Head of caudate nucleus (tissue), 42 donors: ENCODE measurements at regions not wholly inside any gene's neighbourhood (a gene's known extent, or its start where the extent isn't known, plus 50 kb on each side); places are given as distances from the start of the nearest gene placed in this dataset.
A peak's percentile ranks its signal among the peaks of the same experiment; 100 is the strongest.
"Not testable (repeated sequence)": the region's sequence is repeated elsewhere in the genome, so short reads cannot be mapped to it uniquely, and the experiment has no call there.

ENCODE experiments used
- DNase-seq, 42 donors: peaks; one replicate each; pipeline versions ENCODE4 v3.0.0 to v3.0.0-alpha.2; 2020 to 2021; ENCODE audit warnings: mixed read lengths in 7 of 42
- intact Hi-C: fragments of 100-400 bp; cut with DNase I; formaldehyde crosslinking; loops from one replicate; pipeline ENCODE4 v1.15.0; 2022

GRCh38 chr13:32828711-32829110, 187.5 kb upstream of the KL start:
- DNase-seq: no peak

GRCh38 chr13:32829269-32829668, 187.0 kb upstream of the KL start:
- no peak for DNase-seq
- intact Hi-C loops: no loop called here

More at GRCh38 chr13:32828711-32829110, 187.5 kb upstream of the KL start:
- intact Hi-C loops: no loop called here

- DNase-seq: no peak
Observed at GRCh38 chr13:32829676-32830335, 186.4 kb upstream of the KL start.

GRCh38 chr13:32830336-32831031, 185.7 kb upstream of the KL start:
- DNase-seq: no peak
- intact Hi-C loops: no loop called here

More at GRCh38 chr13:32829676-32830335, 186.4 kb upstream of the KL start:
- intact Hi-C loops: no loop called here

GRCh38 chr13:32837307-32837972, 178.8 kb upstream of the KL start:
- DNase-seq: peak in 4 of 42 donors; percentile 19 to 48 (median 28)

GRCh38 chr13:32837973-32838927, 178.0 kb upstream of the KL start:
- intact Hi-C loops: no loop called here
- peak in 11 of 42 donors; percentile 16 to 63 (median 33) for DNase-seq

More at GRCh38 chr13:32837307-32837972, 178.8 kb upstream of the KL start:
- intact Hi-C loops: no loop called here

GRCh38 chr13:32838945-32839344, 177.3 kb upstream of the KL start:
- intact Hi-C loops: no loop called here
- DNase-seq: peak in 1 of 42 donors; percentile 6

- intact Hi-C loops: no loop called here
- peak in 1 of 42 donors; percentile 5 for DNase-seq
Observed at GRCh38 chr13:32840113-32840512, 176.1 kb upstream of the KL start.

GRCh38 chr13:32840989-32841713, 175.1 kb upstream of the KL start:
- intact Hi-C loops: no loop called here
- peak in 13 of 42 donors; percentile 16 to 55 (median 37) for DNase-seq

- DNase-seq: peak in 12 of 42 donors; percentile 16 to 66 (median 38)
- intact Hi-C loops: no loop called here
Observed at GRCh38 chr13:32845952-32846950, 170.0 kb upstream of the KL start.

- intact Hi-C loops, DNase-seq: not testable (repeated sequence)
Observed at GRCh38 chr13:32847976-32848375, 168.2 kb upstream of the KL start.

- no peak for DNase-seq
- intact Hi-C loops: no loop called here
Observed at GRCh38 chr13:32849369-32849768, 166.9 kb upstream of the KL start.

- intact Hi-C loops: no loop called here
- DNase-seq: no peak
Observed at GRCh38 chr13:32850316-32851052, 165.7 kb upstream of the KL start.

GRCh38 chr13:32851083-32852069, 164.8 kb upstream of the KL start:
- intact Hi-C loops: no loop called here
- DNase-seq: no peak

GRCh38 chr13:32852526-32852925, 163.7 kb upstream of the KL start:
- intact Hi-C loops: no loop called here
- DNase-seq: no peak
